ENCODE measurements at regions not wholly inside any gene's neighbourhood (a gene's known extent, or its start where the extent isn't known, plus 50 kb on each side); places are given as distances from the start of the nearest gene placed in this dataset.

DNA sequence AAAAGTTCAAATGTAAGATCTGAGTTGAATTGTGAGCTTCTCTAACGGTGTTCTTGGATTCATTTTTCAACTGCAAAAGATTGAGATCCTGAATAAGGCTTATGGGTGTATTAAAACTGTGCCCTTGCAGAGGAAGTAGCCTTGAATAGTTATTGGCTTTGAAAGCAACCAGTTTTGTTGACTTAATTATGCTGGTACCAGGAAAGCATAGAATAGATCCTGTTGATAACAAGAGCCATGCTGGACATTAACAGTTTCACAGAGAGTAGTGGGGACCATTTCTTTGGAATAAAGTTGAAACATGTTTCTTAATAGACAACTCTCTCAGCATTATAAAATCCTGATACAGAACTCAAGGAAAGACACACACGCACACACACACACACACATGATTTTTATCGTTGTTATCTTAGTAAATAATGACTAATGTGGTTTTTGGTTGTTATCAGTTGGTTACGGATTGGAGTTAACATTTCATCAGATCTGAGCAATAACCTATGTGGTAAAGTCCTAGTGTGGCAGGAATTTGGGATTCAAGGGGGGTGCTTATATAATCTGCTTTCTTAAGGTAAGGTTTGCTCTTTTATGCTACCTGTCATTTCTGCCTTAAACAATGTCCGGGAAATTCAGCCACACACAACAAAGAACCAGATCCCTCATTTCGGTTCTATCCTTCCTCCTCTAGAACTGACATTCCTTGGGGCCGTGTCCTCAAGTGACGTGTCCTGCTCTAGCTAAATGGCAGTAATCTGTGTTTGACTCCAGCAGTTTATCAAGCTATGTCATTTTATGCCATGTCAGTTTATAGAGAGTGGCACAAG, 330.9 kb downstream of the CHRM3 start:
- no peaks in the 10 kb centered on the region for H3K79me2 ChIP-seq (replicated peaks; ENCODE audit: insufficient read depth)
- no peak overlapping the region for H3K4me2 ChIP-seq
- H3K4me1 Mint-ChIP-seq = peaks cover 9% of the 10 kb centered on the region
- H3K27ac ChIP-seq (ENCODE audit: low read depth) = no peak overlapping the region
- no peaks in the 10 kb centered on the region for H3K9me3 Mint-ChIP-seq
- TF ChIP-seq EZH2phosphoT487 (IDR thresholded peaks at IDR 0.05; ENCODE audit: unreplicated experiment) = no peak
- TF ChIP-seq, protein P1, sequence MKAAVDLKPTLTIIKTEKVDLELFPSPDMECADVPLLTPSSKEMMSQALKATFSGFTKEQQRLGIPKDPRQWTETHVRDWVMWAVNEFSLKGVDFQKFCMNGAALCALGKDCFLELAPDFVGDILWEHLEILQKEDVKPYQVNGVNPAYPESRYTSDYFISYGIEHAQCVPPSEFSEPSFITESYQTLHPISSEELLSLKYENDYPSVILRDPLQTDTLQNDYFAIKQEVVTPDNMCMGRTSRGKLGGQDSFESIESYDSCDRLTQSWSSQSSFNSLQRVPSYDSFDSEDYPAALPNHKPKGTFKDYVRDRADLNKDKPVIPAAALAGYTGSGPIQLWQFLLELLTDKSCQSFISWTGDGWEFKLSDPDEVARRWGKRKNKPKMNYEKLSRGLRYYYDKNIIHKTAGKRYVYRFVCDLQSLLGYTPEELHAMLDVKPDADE (IDR thresholded peaks at IDR 0.05) = no peak
- TF ChIP-seq NANOG (IDR thresholded peaks at IDR 0.05; ENCODE audit: borderline replicate concordance) = no peak
- no peak for TF ChIP-seq CREB1 (CRISPR knock-in tag; IDR thresholded peaks at IDR 0.05; ENCODE audit: low read depth)
- no peak for TF ChIP-seq STAT1 (IDR thresholded peaks at IDR 0.05; ENCODE audit: unreplicated experiment)
- no peak for TF ChIP-seq ZNF331 (CRISPR knock-in tag; IDR thresholded peaks at IDR 0.05; ENCODE audit: low read depth)
- TF ChIP-seq, protein P2, sequence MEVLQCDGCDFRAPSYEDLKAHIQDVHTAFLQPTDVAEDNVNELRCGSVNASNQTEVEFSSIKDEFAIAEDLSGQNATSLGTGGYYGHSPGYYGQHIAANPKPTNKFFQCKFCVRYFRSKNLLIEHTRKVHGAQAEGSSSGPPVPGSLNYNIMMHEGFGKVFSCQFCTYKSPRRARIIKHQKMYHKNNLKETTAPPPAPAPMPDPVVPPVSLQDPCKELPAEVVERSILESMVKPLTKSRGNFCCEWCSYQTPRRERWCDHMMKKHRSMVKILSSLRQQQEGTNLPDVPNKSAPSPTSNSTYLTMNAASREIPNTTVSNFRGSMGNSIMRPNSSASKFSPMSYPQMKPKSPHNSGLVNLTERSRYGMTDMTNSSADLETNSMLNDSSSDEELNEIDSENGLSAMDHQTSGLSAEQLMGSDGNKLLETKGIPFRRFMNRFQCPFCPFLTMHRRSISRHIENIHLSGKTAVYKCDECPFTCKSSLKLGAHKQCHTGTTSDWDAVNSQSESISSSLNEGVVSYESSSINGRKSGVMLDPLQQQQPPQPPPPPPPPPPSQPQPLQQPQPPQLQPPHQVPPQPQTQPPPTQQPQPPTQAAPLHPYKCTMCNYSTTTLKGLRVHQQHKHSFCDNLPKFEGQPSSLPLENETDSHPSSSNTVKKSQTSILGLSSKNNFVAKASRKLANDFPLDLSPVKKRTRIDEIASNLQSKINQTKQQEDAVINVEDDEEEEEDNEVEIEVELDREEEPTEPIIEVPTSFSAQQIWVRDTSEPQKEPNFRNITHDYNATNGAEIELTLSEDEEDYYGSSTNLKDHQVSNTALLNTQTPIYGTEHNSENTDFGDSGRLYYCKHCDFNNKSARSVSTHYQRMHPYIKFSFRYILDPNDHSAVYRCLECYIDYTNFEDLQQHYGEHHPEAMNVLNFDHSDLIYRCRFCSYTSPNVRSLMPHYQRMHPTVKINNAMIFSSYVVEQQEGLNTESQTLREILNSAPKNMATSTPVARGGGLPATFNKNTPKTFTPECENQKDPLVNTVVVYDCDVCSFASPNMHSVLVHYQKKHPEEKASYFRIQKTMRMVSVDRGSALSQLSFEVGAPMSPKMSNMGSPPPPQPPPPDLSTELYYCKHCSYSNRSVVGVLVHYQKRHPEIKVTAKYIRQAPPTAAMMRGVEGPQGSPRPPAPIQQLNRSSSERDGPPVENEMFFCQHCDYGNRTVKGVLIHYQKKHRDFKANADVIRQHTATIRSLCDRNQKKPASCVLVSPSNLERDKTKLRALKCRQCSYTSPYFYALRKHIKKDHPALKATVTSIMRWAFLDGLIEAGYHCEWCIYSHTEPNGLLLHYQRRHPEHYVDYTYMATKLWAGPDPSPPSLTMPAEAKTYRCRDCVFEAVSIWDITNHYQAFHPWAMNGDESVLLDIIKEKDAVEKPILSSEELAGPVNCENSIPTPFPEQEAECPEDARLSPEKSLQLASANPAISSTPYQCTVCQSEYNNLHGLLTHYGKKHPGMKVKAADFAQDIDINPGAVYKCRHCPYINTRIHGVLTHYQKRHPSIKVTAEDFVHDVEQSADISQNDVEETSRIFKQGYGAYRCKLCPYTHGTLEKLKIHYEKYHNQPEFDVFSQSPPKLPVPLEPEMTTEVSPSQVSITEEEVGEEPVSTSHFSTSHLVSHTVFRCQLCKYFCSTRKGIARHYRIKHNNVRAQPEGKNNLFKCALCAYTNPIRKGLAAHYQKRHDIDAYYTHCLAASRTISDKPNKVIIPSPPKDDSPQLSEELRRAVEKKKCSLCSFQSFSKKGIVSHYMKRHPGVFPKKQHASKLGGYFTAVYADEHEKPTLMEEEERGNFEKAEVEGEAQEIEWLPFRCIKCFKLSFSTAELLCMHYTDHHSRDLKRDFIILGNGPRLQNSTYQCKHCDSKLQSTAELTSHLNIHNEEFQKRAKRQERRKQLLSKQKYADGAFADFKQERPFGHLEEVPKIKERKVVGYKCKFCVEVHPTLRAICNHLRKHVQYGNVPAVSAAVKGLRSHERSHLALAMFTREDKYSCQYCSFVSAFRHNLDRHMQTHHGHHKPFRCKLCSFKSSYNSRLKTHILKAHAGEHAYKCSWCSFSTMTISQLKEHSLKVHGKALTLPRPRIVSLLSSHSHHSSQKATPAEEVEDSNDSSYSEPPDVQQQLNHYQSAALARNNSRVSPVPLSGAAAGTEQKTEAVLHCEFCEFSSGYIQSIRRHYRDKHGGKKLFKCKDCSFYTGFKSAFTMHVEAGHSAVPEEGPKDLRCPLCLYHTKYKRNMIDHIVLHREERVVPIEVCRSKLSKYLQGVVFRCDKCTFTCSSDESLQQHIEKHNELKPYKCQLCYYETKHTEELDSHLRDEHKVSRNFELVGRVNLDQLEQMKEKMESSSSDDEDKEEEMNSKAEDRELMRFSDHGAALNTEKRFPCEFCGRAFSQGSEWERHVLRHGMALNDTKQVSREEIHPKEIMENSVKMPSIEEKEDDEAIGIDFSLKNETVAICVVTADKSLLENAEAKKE (CRISPR knock-in tag; IDR thresholded peaks at IDR 0.05) = no peak
- TF ChIP-seq JUNB (IDR thresholded peaks at IDR 0.05; ENCODE audit: unreplicated experiment) = no peak
- TF ChIP-seq, protein P3, sequence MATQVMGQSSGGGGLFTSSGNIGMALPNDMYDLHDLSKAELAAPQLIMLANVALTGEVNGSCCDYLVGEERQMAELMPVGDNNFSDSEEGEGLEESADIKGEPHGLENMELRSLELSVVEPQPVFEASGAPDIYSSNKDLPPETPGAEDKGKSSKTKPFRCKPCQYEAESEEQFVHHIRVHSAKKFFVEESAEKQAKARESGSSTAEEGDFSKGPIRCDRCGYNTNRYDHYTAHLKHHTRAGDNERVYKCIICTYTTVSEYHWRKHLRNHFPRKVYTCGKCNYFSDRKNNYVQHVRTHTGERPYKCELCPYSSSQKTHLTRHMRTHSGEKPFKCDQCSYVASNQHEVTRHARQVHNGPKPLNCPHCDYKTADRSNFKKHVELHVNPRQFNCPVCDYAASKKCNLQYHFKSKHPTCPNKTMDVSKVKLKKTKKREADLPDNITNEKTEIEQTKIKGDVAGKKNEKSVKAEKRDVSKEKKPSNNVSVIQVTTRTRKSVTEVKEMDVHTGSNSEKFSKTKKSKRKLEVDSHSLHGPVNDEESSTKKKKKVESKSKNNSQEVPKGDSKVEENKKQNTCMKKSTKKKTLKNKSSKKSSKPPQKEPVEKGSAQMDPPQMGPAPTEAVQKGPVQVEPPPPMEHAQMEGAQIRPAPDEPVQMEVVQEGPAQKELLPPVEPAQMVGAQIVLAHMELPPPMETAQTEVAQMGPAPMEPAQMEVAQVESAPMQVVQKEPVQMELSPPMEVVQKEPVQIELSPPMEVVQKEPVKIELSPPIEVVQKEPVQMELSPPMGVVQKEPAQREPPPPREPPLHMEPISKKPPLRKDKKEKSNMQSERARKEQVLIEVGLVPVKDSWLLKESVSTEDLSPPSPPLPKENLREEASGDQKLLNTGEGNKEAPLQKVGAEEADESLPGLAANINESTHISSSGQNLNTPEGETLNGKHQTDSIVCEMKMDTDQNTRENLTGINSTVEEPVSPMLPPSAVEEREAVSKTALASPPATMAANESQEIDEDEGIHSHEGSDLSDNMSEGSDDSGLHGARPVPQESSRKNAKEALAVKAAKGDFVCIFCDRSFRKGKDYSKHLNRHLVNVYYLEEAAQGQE (IDR thresholded peaks at IDR 0.05; ENCODE audit: unreplicated experiment) = no peak
- TF ChIP-seq POLR2AphosphoS5 (IDR thresholded peaks at IDR 0.05; ENCODE audit: low read depth) = no peak
- TF ChIP-seq EZH2 (IDR thresholded peaks at IDR 0.05; ENCODE audit: low read depth, unreplicated experiment) = no peak
- TF ChIP-seq, protein P4, sequence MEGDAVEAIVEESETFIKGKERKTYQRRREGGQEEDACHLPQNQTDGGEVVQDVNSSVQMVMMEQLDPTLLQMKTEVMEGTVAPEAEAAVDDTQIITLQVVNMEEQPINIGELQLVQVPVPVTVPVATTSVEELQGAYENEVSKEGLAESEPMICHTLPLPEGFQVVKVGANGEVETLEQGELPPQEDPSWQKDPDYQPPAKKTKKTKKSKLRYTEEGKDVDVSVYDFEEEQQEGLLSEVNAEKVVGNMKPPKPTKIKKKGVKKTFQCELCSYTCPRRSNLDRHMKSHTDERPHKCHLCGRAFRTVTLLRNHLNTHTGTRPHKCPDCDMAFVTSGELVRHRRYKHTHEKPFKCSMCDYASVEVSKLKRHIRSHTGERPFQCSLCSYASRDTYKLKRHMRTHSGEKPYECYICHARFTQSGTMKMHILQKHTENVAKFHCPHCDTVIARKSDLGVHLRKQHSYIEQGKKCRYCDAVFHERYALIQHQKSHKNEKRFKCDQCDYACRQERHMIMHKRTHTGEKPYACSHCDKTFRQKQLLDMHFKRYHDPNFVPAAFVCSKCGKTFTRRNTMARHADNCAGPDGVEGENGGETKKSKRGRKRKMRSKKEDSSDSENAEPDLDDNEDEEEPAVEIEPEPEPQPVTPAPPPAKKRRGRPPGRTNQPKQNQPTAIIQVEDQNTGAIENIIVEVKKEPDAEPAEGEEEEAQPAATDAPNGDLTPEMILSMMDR (conservative IDR thresholded peaks at IDR 0.05; ENCODE audit: low read depth in 2 of 2) = no peak
- no peak for TF ChIP-seq ZNF114 (CRISPR knock-in tag; IDR thresholded peaks at IDR 0.05)
- no peaks in the 10 kb centered on the region for H3F3A ChIP-seq (replicated peaks; ENCODE audit: low read depth)
- H3K27ac Mint-ChIP-seq = no peak overlapping the region
- H3K36me3 Mint-ChIP-seq (ENCODE audit: low read depth) = no peaks in the 10 kb centered on the region
- H4K20me1 ChIP-seq (replicated peaks; ENCODE audit: insufficient read depth) = no peaks in the 10 kb centered on the region
- H2AFZ ChIP-seq = no peak overlapping the region
- H3K4me3 Mint-ChIP-seq = no peak overlapping the region
- DNase-seq (ENCODE audit: low spot score) (no peak), ATAC-seq (no peak)
- H3K27me3 Mint-ChIP-seq (ENCODE audit: insufficient read depth, low read depth, poor library complexity) = no peaks in the 10 kb centered on the region
- no peaks in the 10 kb centered on the region for H3K27me3 ChIP-seq (ENCODE audit: insufficient read depth)
- H3K4me1 ChIP-seq (ENCODE audit: insufficient read depth) = peaks cover 9% of the 10 kb centered on the region
- H3K36me3 ChIP-seq (ENCODE audit: insufficient read depth) = no peaks in the 10 kb centered on the region
- no peak overlapping the region for H3K4me3 ChIP-seq
- H3K9me2 ChIP-seq (ENCODE audit: insufficient read depth) = 0 out of 2 replicates have a peak, but pooled peaks cover 5% of the 10 kb centered on the region

Measured in GM23338 (cell line).